ENCODE measurements at regions not wholly inside any gene's neighbourhood (a gene's known extent, or its start where the extent isn't known, plus 50 kb on each side); places are given as distances from the start of the nearest gene placed in this dataset.
A peak's percentile ranks its signal among the peaks of the same experiment; 100 is the strongest.

DNA sequence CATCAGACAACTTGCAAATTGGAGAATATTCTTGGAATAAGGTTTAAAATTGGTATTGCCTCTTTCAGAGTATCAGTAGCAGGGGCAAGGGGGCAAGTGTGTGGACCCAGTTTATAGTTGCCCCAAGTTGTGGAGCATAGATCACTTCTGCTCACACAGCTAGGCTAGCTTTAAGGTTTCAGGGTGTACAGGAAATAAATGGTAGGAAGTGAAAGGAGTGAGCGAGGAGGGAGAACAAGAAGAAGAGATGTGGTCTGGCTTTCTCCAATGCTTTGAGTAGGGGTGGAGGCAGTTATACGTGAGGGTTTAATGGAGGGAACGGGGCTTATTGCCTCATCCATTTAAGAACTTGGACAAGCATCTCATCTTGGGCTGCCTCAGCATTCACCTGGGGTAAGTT is 290.0 kb upstream of the CFAP20DC start:
- no peak for DNase-seq (ENCODE audit: low spot score)

DNA sequence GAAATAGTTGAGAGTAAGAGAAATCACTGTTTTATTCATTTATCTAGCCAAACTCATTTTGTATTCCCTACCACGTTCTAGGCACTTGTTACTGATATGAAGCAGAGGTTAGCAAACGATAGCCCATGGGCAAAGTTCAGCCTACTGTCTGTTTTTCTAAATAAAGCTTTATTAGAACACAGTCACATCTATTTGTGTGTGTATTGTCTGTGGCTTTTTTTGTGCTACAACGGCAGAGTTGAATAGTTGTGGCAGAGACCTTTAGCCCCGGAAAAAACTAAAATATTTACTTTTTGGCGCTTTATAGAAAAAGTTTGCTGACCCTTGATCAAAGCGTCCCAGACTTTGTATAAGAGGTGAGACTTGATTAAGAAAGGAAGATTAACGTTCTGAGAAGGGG is 289.1 kb upstream of the CFAP20DC start:
- no peak for DNase-seq (ENCODE audit: low spot score)

DNA sequence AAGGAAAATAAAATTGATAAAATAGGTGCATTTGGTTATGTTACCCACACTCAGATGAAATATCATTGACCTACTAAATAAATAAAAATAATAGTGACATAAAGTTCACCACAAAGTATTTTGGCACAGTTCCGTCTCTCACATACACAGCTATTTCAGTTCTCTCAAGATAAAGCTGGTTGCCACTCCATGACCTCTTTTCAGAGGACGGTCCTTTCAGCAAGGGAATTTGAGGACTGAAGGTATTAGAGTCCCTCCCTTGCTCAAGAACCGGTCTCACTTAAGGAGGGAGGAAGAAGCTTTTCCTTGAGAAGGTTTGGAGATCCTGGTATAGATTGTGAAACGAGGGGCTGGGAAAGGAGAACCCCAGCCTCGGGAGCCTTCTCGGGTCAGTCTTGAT is 285.5 kb upstream of the CFAP20DC start:
- DNase-seq (ENCODE audit: low spot score): no peak

DNA sequence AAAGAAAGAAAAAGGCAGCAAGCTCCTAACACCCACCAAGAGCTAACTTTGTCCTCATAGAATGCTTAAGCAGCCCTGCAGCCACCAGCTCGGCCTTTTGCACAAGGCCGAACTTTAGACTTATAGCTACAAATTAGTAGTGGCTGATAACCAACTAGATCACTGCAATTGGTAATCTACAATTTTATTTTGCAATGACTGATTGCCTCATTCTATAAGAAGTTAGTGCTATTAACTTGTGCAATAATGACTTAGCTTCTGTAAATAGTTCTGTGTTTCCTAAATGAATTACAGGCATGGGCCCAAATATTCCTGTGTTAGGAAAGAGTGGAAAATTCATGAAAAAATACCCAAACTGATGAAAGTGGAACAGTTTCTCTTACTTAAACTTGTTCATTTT is 284.8 kb upstream of the CFAP20DC start:
- no peak for DNase-seq (ENCODE audit: low spot score)

DNA sequence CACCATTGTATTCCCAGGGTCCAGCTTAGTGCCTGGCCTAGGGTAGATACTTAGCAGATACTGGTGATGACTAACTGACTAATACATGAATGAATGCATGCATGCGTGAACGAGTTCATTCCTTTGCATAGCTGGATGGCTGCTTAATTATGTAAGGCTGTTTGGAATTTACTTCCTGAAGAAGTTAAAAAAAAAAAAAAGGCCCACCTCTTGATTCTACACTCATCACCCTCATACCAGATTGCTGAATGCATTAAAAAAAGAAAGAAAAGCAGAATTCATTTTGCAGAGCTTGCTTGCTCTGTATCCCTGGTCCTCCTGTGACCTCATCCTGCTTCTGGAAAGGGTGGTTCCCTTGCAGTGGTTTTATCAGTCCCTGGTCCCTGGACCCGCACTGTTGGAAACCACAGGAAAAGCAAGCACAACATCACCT is 277.6 kb upstream of the CFAP20DC start:
- no peak for DNase-seq (ENCODE audit: low spot score)

DNA sequence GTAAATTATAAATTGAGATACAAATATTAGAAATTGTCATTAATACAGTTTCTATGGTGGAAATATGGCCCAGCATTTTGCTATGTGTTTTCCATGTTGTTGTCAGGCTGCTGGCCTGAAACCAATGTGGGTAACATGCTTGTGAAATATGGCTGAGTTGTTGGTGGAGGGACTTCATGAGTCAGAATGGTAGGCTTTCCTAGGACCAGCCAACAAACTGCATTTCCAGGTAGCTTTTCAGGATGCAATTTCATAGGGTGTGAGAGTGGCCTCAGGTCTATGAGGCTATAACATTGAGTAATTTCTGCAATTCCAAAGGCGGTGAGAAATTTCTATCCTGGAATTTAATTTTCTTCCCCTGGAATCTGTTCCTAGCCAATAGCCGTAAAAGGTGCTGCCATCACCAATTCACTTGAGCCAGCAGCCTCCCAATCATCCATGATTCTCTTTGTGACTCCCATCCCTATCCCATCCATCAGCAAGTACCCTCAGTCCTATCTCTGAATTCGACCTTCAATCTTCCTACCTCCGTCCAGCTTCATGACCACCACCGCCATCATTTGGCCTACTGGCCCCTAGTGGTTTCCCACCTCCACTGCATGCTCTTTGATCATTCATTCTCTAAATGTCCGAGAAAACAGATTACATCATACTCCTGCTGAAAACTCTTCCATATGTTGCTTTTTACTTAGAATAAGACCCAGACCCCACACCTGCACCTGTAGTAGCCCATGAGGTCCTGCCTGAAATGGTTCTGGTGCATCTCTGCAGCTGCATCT is 276.6 kb upstream of the CFAP20DC start:
- DNase-seq (ENCODE audit: low spot score): peak; percentile 34

DNA sequence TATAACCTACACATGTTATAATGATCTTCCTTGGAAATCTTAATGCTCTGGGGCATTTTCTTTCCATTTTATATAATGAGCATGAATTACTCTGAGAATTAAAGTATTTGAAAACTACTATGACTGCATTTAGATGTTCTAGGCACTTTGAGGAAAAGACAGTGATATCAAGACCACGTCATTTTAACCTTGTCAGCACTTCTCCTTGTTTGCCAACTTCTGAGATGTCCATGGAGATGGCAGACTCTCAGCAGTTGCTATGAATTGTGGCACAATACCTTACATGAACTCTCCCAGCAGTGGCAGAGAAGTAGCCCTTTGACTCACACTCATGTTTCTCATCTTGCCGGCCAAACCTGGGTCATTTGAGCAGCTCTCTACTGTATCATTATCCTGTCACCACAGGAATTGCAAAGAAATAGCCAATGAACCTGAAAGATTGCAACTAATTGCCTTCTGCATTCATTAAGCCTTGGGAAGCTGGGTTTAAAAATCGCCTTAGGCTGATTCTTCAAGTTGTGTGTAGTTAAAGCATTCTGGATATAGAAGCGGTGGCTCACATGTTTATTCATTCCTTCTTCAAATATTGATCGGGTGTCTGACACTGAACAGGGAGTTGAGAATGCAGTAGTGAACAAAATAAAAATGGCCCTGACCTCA is 272.2 kb upstream of the CFAP20DC start:
- DNase-seq (ENCODE audit: low spot score): no peak

DNA sequence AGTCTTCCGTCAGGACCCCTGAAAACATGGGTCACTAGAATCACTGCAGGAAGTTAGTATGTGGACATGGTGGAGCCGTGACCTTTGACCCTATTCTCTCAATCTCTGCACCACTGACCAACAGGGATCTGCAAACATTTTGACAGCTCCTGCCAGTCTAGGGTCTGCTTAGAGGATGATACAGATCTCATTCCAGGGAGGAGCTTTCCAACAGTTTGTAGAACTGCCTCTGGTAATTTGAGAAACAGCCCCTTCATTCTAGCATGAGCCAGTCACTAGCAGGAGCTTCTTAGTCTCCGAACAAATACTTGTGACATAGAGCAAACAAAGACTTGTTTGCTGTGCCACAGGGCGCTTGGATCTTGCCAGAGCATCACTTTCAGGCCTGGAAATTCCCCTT is 270.3 kb upstream of the CFAP20DC start:
- DNase-seq (ENCODE audit: low spot score): peak; percentile 38

DNA sequence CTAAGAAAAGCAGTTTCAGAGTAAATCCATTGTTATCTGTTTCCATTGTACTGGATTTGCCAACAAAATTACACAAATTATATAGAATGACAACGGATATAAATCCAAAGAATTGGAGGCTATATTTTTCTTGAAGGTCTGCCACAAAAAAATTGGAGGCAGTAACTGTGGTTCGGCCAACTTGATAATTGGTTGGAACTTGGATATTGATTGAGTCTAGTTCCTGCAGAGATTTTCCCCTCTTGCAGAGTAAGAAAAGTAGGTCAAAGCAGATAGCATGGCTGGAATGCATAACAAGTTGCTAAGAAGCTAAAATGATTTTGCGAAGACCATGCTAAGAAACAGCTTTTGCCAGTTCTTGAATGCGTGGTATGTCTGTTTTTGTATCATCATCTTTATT is 269.6 kb upstream of the CFAP20DC start:
- DNase-seq (ENCODE audit: low spot score): no peak

DNA sequence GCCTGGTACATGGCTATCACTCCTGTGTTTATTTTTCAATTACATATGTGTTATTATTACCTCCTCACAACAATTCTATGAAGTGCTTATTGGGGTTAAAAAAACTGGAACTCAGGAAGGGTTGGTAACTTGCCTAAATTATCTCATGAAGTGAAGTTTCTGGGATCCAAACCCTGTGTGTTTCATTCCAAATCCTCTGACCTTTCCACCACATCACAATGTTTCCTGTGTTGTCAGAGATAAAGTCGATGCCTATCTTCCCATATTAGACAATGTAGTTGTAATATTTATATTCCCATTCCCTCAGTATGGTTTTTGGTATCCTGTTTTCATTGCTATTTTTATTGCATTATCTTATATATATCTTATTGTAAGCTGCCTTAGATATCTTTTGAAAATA is 269.1 kb upstream of the CFAP20DC start:
- DNase-seq (ENCODE audit: low spot score): no peak

DNA sequence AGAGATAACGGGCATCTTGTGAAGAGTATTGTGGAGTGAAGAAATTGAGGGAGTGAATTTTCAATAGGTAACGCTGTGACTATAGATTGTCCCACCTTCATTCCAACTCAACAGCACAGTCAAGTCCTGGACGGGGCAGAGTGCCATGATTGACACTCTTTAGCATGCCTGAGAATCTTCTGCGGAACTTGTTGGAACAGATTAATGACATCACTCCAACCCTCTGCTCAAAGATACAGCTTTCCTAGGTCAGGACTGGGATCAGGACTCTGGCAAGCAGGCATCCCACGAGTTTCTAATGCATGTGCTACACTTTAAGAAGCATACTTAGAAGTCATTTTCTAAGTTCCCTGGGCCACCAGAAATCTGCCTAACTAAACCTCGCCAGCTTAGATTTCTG is 267.6 kb upstream of the CFAP20DC start:
- no peak for DNase-seq (ENCODE audit: low spot score)

DNA sequence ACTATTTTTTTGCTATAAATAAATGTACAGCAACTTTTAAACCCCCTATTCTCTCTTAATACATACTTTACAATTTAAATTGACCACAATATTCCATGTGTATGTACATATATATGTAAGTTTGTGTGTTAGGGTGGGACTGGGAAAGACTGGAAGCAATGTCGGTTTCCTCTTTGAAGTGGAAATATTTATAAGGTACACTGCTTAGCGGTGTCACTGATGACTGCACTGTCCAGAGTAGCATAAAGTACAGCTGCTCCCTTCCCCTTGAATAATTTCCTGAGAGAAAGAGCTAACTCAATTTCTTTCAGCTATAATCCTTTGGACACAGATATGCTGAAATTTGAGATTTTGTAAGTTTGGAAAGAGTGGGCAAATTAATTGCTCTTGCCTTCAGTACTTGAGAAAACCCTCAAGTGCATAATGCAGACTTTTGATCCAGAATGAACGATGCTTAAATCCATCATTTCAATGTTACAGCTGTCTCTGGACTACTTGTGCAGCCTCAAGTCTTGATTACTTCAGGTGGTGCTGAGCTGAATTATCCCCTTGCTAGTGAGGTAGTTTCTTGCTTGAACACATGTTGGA is 267.0 kb upstream of the CFAP20DC start:
- DNase-seq (ENCODE audit: low spot score): no peak

DNA sequence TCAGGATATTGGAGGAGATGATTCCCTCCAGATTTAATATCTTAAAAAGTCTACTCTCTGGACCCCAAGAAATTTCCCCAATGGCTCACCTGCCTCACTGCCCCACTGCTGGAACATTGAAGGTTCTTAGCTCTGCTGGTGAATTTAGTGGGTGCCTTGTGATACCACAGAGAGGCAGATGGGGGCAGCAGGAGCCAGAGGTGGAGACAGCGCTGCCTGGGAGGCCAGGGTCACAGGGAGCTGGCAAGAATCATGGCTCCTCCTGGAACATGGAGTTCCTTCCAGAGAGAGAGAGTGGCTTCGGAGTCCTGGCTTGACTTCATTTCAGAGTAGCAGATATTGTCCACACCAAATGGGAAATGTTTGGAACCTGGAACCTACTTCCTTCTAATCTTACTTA is 263.5 kb upstream of the CFAP20DC start:
- DNase-seq (ENCODE audit: low spot score): peak; percentile 59

DNA sequence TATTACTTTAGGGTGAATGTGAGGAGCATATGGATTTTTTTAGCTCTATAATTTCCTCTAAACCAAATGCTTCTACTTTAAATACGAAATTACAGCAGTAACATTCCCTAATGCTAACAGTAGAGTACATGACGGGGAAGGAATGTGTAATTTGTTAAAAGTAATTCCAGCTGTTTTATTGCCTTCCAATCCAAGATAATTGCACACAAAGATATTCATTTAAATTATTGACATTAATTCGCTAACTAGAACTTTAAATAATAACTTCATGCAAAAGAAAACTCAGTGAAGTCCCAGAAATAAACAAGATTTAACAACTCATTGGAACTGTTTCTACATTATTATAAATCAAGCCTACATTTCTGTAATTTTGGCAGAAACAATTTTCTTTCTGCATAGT is 261.4 kb upstream of the CFAP20DC start:
- DNase-seq (ENCODE audit: low spot score): no peak

DNA sequence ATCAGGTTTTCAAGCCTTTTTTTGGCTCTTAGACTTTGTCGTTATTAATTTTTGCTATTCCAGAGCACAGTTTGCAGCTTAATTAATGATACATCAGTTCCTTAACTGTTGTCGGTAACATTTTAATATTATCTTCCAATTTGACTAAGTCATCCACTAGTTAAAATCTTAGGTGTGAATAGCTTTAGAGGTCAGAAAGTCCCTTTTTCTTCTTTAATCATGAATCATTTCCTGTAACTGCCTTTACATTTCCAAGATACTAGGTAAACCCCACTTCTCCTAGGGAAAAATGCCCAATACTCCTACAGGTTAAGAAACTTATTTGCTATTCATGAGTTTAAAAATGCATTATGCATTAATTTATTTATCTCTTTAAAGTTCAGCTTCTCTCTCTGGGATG is 260.9 kb upstream of the CFAP20DC start:
- no peak for DNase-seq (ENCODE audit: low spot score)

DNA sequence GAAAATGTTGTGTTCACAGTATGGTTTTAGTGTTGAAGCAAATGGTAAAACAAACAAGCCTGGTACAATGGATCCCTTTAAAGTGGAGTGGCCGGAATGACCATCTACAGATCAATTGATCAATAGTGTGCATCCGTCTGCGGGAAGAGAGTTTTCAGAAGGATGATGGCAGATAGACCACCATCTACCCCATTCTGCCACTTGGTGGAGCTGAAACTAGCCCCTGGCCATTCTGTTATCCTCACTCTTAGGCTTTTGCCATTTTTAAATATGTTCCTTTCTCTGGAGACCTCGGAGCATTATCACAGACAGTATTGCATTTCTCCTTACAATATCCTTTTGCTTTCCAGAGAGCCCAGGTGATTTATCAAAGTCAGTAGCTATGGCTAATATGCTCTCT is 258.9 kb upstream of the CFAP20DC start:
- peak; percentile 23 for DNase-seq (ENCODE audit: low spot score)

DNA sequence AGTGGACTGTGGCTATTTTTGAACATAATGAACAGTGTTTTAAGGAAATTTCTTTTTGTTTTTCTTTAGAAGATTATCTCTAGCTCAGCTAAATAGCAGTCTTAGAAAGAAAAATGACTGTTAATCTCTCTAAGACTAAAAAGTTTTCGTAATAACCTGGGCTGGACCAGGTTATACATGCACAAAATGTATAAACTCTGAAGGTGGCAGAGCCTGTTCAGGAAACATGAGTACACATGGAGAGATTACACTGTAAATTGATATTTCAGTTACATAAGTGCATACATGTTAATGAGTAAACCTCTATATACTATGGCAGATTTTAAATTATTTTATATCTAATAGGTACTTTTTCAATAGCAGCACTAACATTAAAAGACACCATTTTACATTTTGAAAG is 258.2 kb upstream of the CFAP20DC start:
- DNase-seq (ENCODE audit: low spot score): no peak

DNA sequence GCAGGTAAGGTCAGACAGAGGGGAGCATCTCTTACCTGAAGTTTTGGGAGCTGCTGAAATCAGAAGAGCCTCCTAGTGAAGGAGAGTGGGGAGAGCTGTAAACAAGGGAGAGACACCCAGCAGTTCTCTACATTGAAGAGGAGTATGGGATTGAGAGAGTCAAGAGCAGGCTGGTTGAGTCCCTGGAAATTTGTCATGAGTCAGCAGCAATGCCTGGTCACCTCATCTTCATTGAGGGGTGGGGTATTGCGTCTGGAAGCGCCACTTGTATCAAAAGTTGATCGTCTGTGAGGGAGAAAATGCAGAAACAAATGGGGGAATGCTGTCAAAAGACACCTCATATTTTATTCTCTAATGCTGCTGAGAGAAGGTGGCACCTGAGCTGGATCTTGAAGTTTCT is 256.6 kb upstream of the CFAP20DC start:
- DNase-seq (ENCODE audit: low spot score): no peak

DNA sequence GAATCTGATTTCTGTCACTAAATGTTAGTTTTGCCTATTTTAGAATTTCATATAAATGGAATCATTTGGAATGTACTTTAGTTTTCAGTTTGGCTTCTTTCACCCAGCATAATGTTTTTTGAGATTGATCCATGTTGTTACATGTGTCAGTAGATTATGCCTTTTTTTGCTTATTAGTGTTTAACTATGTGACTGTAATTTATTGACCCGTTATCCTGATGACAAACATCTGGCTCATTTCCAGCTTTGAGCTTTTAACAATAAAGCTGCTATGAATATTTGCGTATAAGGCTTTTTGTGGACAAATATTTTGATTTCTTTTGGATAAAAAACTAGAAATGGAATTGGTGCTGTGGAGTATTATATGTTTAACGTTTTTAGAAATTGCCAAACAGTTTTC is 254.5 kb upstream of the CFAP20DC start:
- no peak for DNase-seq (ENCODE audit: low spot score)

DNA sequence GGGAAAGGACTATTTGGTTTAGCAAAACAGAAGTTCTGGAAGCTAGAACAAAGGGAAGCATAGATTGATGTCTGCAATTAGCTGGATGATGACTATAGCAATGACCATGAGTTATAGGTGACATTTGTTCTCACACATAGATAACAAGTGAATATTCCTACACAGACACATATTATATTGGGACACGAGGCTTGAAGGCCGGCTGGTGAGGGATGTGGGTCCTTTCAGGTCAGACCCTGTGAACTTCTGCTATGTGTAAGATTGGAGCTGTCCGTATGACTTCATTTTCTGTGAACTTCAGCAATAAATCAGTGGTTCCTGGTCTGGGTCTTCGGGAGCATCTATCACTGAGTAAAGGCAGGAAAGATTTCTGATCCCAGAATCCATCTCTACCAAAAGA is 253.6 kb upstream of the CFAP20DC start:
- no peak for DNase-seq (ENCODE audit: low spot score)

DNA sequence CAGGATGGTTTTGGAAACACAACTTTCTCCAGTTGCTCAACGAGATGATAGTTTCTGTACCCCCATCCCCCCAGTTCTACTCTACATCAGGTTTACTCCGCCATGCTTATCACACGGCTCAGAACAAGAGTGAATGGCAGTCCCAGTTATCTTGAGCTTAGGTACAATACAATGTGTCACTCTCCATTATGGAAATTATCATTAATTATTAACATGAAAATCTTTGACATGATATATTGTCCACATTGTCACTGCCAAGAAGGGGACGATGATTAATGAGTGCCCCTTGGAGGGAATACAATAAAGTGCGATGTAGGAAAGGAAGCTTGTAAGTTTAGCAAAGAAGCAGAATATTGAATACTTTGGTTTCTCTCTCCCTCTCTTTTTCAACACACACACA is 252.6 kb upstream of the CFAP20DC start:
- DNase-seq (ENCODE audit: low spot score): no peak

DNA sequence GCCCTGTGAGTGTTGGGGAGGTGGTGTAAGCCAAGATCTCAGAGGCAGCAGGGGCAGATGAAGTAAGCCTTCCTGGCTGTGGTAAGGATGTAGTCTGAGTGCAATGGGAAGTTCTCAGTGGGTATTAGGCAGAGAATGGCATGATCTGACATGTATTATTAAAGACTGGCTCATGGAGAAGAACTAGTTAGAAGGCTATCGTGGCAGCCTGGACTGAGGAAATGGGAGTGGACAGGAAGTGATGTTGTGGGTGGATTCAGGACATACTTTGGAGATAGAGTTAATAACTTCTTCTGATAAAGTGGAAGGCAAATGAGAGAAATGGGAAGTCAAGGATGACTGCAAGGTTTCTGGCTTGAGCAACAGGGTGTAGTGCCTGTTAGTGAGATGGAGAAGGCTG is 250.9 kb upstream of the CFAP20DC start:
- DNase-seq (ENCODE audit: low spot score): no peak

DNA sequence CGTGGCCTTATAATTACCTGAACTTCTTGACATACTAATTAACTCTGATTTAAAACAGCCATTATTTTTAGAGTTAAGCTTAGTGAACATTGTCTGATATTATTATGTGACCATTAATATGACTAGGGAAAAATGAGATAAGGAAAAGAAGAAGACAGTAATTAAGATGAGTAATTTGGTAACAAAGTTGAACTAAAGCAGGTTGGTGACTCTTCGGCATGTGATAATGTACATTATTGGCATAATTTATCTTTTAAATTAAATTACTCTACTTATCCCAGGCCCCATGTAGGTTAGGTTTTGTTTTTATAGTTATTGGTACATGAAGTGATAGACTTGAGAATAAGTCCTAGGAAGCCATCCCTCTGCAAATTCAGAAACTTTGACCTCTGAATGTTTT is 249.7 kb upstream of the CFAP20DC start:
- DNase-seq (ENCODE audit: low spot score): no peak

DNA sequence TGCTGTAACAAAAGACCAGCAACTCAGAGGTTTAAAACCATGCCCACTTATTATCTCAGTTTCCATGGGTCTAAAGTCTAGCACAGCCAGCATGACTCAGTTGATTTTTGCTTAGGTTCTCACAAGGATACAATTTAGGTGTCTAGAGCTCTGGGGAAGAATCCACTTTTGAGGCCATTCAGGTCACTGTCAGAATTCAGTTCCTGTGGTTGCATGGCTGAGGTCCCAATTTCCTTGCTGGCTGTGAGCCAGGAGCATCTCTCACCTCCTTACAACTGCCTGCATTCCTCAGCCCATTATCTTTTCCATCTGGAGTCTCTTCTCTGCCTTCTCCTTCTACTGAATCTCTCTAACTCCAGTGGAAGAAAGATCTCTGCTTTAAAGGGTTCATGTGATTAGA is 240.5 kb upstream of the CFAP20DC start:
- no peak for DNase-seq (ENCODE audit: low spot score)
